IPS-NIHi7 (cell line): ENCODE measurements at regions not wholly inside any gene's neighbourhood (a gene's known extent, or its start where the extent isn't known, plus 50 kb on each side); places are given as distances from the start of the nearest gene placed in this dataset.
"Not testable (repeated sequence)": the region's sequence is repeated elsewhere in the genome, so short reads cannot be mapped to it uniquely, and the experiment has no call there.

Source experiments
- DNase-seq: peaks from one replicate; pipeline ENCODE4 v3.0.0; 2012; ENCODE audit warnings: mixed read lengths; ENCODE audit errors: extremely low spot score

DNA sequence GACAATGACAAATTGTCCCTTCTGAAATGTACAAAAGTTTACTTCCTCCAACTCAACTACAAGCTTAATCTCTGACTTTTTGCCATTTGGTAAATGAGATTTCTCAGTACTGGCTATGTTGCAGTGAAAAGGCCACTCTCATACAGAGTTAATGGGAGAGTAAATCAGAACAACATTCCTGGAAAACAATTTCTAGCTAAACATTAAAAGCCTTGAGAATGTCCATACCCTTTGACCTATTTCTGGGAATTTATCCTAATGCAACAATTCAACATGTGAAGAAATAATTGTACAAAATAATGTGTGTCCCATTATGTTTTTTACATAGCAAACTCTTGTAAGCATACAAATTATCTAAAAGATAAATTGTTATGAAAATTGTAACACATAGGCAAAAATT is 56.3 kb upstream of the SPEF2 start:
- no peak for DNase-seq

DNA sequence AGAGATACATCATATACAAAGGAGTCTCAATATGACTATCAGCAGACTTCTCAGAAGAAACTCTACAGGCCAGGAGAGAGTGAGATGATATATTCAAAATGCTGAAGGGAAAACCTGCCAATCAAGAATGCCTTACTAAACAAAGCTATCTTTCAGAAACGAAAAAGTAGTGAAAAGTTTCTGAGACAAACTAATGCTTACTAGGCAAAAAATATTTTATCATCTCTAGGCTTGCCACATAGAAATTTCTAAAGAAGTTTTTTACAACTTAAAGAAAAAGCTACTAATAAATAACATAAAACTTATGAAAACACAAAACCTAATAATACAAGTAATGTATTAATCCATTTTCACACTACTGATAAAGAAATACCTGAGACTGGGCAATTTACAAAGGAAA is 59.9 kb upstream of the SPEF2 start:
- no peak for DNase-seq

DNA sequence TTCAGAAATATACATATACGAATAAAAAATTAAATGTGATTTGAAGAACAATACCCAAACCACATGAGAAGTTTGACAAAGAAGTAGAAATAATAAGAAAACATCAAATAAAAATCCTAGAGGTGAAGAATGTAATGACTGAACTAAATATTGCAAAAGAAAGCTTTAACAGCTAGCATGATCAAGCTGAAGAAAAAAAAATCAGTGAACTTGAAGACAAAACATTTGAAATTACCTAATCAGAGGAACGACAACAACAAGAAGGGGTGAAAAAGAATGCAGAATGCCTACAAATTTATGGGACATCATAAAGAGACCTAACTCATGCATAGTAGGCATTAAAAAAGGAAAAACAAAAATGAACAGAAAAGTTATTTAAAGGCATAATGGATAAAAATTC is 60.5 kb upstream of the SPEF2 start:
- DNase-seq = no peak

DNA sequence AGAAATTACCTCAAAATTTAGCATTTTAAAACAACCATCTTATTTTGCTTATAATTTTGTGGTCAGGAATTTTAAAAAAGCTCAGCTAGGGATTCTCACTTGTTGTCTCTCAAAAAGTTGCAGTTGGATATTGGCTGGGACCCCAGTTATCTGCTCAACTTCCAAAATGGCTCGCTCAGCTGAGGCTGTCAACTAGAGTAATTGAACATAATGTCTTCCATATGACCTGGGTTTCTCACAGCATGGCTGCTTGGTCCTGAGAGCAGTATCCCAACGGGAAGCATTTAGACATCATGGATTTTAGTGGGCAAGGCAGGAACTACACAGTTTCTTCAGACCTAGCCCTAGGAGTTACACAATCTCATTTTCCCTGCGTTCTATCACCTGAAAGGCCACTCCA is 63.6 kb upstream of the SPEF2 start:
- no peak for DNase-seq

DNA sequence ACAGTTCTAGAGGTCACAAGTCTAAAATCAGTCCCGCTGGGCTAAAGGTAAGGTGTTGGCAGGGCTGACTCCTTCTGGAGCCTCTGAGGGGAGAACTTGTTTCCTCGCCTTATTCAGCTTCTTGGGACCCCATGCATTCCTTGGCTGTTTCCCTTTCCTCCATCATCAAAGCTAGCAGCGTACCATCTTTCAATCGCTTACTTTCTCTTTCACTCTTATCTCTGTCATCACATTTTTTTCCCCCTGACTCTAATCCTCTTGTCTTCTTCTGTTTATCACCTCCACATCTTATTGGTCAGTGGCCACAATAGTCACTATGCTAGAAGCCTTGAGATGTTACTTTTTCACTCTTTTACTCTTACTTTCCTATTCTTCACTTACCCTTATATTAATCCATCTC is 72.5 kb upstream of the SPEF2 start:
- DNase-seq = no peak

DNA sequence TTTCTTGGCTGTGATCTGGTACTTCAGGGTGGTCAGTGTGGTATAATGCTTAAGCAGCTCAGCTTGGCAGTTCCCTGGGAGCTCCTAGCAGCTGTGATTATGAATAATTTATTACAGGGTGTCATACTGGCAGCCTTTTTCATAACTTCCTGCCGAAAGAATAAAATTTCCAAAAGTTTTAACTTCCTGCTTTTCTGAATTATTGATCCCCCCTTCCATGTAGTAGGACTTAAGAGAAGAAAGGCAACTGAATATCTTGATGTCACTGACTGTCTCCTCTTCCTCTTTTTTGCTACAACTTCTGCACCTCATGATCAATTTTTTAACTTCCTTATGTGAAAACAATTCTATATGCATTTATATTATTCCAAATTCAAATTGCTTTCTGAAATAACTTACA is 74.3 kb upstream of the SPEF2 start:
- DNase-seq = no peak

DNA sequence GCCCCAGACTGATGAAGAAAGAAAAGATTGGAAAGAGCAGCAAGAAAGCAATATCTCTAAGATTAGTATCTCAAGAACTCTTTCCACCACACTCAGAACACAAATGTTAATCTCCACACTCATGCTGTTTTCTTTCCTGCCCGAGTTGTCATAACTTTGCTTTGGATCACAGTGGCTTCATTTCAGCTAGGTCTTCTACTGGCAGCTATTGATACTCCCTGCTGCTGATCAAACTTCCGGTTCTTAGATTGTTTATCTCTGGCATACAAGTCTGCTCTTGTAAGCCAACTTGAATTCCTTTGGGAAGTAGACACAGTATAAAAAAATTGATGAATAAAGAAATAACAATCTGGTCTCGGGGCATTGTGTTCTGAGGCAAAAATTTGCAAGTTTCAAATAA is 77.7 kb upstream of the SPEF2 start:
- no peak for DNase-seq

DNA sequence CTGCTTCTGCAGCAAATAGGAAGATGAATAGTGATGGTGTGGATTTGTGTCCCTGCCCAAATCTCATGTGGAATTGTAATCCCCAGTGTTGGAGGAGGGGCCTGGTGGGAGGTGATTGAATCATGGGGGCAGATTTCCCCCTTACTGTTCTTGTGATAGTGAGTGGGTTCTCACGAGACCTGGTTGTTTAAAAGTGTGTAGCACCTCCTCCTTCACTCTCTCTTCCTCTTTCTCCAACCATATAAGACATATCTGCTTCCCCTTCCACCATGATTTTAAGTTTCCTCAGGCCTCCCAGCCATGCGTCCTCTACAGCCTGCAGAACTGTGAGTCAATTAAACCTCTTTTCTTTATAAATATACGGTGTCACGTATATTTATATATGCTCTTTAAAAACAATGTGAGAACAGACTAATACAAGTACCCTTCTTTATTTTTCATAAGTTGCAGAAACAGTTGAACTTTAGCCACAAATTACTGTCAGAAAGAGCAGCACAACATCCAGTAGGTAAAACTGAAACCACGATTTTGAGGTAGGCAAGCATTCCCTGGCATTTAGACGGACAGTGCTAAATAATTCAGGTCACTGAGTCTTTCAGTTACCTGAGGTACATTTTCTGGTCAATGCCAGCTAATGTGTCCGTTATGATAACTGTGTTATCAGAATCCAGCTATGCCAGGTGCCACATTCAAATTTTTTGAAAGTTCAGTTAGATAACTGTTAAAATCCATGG is 79.3 kb upstream of the SPEF2 start:
- no peak for DNase-seq

DNA sequence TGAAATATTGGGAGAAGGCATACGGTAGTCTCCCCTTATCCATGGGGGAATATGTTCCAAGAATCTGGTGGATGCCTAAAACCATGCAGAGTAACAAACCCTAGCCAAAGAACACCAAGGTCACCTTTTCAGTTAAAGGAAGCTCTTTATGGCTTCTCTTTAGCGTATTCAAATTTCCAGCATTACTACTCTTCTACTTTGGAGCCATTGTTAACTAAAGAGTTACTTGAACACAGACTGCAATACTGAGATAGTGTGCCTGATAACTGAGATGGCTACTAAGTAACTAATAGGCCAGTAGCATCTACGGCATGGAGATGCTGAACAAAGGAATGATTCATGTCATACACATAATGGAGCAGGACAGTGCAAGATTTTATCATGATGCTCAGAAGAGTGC is 84.5 kb upstream of the SPEF2 start:
- no peak for DNase-seq

DNA sequence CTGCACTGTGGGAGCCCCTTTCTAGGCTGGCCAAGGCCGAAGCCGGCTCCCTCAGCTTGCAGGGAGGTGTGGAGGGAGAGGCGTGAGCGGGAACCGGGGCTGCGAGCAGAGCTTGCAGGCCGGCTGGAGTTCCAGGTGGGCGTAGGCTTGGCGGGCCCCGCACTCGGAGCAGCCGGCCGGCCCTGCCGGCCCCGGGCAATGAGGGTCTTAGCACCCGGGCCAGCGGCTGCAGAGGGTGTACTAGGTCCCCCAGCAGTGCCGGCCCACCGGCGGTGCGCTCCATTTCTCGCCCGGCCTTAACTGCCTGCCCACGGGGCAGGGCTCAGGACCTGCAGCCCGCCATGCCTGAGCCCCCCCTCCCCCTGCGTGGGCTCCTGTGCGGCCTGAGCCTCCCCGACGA is 86.1 kb upstream of the SPEF2 start:
- DNase-seq = not testable (repeated sequence)

DNA sequence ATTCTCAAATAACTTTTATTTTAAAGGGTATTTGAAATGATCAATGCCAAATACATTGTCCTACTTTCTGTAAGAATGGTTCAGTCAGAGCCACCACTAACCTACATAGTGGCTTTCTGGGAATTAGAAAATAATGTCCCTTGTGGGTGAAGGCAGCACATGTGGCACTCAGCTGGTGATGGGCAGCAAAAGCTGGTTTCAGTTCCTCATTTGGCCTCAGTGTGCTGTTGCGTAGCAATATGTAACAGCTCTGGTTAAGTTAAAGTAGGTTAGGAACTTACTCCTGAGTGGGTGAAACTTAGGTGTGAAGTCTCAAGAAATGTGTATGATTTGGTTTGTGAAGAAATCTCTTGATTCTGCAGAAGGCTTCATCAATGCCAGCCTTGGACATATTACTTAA is 99.6 kb upstream of the SPEF2 start:
- no peak for DNase-seq

DNA sequence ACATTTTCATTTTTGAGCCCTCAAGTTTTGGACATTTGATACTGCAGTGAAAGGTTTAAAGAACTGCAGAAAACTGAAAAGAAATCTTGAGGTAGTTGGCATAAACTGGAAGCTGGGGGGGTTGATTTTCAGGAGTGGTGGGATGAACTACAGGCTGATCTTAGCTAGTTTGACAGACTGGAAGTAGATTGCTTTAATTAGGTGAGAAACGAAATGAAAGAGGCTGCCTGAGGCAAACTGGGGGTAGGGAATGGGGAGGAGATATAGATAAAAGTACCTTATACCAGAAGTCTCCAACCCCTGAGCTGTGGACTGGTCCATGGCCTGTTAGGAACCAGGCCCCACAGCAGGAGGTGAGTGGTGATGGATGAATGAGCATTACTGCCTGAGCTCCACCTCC is 101.4 kb upstream of the SPEF2 start:
- no peak for DNase-seq

DNA sequence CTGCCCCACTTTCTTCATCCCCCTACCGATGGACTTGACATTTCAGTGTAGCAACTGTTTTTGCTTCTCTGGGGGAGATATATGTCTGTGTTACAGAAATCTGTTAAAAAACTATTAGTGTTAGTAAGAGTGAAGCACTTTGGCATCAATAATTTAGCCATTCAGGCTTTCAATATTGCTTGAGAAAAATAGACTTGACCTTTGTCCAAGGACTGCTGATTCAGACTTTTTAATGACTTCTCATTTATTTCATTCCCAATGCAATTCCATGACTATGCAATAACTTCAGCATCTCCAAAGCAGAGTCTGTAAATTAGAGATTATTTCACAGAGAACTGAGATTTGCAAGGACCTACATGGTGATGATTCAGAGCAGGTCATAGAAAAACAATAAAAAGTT is 104.1 kb upstream of the SPEF2 start:
- no peak for DNase-seq

DNA sequence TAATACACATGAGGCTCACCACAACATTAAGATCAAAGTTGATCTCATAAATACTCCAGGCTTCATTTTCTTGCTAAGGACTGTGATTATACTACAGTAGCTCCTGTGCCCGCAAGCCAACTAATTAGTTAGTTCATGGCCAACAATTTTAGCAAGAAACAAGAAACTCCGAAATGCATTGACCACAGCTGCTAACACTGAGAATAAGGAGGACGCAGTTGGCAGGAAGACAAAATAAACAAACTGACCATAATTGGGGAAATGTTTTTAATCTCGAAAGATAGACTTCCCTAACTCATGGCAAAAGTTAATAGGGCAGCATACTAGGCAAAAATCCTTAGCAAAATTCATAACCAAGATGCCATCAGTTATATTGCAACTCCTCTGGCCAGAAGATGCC is 115.5 kb upstream of the SPEF2 start:
- DNase-seq = no peak

DNA sequence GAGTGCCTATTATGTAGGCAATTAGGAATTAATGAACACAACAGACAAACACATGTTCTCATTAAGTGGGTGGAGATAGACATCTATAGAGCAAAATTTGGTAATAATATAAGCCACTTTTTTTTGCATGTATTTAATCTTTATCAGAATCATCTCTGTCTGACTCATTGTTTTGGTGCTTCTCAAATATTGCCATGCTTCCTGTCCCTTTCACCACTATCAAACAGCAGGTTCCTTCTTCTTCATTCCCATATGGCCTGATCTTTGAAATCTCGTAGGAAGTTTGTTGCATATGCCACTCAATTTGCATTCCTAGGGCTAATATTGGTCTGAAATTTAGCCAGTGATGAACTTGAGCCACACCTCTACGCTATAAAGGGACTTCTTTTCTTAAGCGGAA is 128.9 kb upstream of the SPEF2 start:
- no peak for DNase-seq

DNA sequence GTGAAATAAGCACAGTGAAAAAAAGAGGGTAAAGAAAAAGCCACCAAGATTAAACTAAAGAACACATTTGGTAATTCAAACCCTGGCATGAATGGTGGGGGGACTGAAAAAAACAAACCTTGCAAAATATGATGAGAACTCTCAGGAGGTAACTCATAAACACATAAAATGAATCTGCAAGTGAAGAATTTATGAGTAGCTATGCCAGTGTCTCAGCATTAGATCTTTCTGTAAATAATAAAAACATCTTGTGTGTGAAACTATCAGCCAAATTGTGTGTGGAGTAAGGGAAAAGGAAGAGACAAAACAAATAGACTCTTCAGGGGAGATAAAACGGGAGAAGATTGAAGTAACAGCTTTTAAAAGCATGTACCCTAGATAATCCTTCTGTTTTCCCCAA is 129.6 kb upstream of the SPEF2 start:
- no peak for DNase-seq

DNA sequence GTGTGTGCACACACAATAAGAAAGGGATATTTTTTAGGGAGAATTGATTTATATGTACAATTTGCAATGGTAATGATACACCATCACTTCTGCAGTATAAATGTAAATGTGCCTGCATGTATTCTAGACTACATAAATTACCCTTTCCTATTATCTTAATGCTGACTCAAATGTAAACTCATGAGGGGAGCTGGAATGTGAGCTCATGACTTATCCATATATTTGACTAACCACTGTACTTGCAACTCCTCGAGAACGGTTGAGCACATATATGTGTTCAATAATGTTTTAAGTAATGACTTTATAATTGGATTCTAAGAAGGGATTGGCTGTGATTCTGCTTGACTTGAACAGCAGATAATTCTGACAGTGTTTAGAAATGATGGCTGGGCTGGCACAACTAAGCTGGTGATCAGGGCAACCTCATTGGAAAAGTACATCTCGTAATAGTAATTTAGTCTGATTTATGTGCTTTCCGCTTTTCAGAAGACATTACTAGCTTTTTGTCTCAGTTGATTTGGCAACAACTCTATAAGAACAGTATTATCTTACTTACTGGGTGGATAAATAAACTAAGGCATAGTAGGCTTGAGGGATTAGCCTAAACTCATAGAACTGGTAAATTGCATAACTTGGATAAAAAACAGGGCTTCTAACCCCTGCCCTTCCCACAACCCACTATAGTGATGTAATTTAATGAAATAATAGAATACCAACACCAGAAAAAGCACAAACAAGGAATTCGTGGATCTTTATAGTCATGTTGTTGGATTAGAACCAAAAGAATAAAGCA is 130.2 kb upstream of the SPEF2 start:
- DNase-seq = no peak

DNA sequence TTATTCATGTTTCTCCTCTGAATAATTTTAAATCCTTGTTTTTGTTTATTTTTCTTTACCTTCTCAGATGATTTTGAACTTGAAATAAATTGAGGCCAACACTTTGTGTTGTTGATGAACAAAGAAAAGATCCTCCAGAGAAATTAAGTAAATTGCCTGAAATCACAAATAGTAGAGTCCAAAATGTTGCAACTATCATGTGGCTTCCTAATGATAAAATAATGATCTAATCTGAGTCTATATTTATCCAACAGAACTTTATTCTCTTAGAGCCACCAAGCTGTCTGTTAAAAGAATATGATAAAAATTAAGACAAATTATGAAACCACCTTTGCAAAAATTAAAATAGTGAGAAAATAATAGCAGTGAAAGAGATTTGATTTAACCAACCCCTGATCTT is 132.2 kb upstream of the SPEF2 start:
- no peak for DNase-seq

DNA sequence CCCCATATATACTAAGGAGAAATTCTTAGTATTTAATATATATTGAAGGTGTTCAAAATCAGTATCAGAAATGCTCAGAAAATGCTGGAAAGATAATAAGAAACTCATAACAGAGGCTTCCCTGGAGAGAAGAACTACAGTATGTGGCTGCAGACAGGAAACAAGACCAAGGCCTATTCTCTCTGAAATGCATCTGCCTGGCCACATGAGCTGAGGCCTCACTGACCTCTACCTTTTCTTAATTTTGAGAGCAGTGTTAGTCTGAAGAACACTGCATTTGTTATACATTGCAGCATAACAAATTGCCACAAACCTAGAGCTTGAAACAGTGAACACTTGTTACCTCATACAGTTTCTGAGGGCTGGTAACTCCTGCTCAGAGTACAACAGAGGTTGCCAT is 133.4 kb upstream of the SPEF2 start:
- no peak for DNase-seq

DNA sequence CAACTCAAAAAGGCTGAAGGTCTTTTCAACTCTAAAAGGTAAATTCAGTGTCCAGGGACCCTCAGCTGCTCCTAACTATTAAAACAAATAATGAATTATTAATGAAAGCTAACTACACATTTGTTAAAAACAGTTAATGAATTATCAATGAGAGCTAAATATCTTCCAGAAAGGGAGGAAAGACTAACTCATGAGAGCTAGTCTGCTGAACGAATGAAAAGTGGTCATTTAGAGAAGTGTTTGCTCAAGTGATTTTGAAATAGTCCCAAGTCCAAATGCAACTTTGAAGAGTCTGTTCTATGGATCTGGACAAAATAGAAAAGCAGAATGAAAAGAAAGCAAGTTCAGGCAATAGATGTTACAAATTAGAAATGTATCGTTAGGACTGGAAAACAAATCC is 133.9 kb upstream of the SPEF2 start:
- no peak for DNase-seq

DNA sequence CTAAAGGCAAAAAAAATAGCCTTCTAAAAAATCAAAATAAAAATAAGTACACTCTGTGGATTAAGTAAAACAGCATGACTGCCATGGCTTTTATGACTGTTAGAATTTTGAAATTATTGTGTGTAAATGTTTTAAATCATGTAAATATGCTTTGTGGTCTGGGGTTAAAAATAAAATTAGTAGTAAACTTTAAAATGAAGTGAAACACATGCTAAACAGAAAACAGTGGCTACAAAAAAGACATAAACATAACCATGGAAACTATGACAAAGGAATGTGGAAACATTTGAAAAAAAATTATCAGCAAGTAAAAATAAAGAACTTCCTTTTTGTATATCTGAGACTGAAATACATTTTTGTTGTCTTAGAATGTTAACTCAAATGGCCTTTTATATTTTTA is 134.5 kb upstream of the SPEF2 start:
- no peak for DNase-seq

DNA sequence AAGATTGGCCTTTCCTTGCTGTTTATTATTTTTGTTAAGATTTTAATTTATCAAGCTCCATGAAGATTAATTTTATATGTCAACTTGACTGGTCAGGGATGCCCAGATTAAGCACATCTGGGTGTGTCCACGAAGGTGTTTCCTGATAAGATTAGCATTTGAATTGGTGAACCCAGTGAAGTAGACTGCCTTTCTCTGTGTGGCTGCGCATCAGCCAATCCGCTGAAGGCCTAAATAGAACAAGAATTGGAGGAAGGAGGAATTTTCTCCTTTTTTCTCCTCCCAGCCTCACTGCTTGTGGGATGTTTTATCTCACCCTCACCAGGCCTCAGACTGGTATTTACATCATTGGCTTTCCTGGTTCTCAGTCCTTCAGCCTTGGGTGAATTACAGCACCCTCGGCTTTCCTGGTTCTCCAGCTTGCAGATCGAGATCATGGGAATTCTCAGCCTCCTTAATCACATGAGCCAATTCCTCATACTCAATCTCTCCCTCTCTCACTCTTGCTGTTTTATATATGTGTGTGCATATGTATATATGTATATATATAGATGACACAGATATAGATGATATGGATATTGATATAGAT is 135.4 kb upstream of the SPEF2 start:
- DNase-seq = no peak
